Astrocyte of the spinal cord (primary cell): ENCODE measurements at regions not wholly inside any gene's neighbourhood (a gene's known extent, or its start where the extent isn't known, plus 50 kb on each side); places are given as distances from the start of the nearest gene placed in this dataset.
"Not testable (repeated sequence)": the region's sequence is repeated elsewhere in the genome, so short reads cannot be mapped to it uniquely, and the experiment has no call there.

ENCODE experiments used
- DNase-seq: peaks from one replicate; pipeline ENCODE4 v3.0.0; 2011; ENCODE audit warnings: low read depth, low spot score
- H3K4me3 ChIP-seq: 2 replicates; pipeline ENCODE4 v1.5.1; 2011; ENCODE audit warnings: low read depth, mild to moderate bottlenecking, low read length, moderate library complexity
- CTCF ChIP-seq: IDR thresholded peaks from 2 replicates; pipeline ENCODE4 v1.5.1; 2012; ENCODE audit warnings: low read depth, mild to moderate bottlenecking, low read length, inconsistent platforms
- in situ Hi-C: cut with HindIII; loops from 2 replicates; pipeline ENCODE4 v1.10.0; 2017; ENCODE audit warnings: low sequenced_read_pairs

GRCh38 chr11:49377978-49378377, 169.6 kb upstream of the FOLH1 start:
- no peak for TF ChIP-seq CTCF

GRCh38 chr11:49373866-49374265, 165.5 kb upstream of the FOLH1 start:
- DNase-seq = peak; percentile 0
- H3K4me3 ChIP-seq, in situ Hi-C loops: not testable (repeated sequence)

More at GRCh38 chr11:49377978-49378377, 169.6 kb upstream of the FOLH1 start:
- in situ Hi-C loops = no loop called here
- no peak for DNase-seq
- H3K4me3 ChIP-seq = no peak overlapping the region

- in situ Hi-C loops, DNase-seq, H3K4me3 ChIP-seq: not testable (repeated sequence)
Measured at GRCh38 chr11:49373385-49373784, 165.0 kb upstream of the FOLH1 start.

GRCh38 chr11:49372137-49372536, 163.7 kb upstream of the FOLH1 start:
- in situ Hi-C loops, H3K4me3 ChIP-seq, DNase-seq: not testable (repeated sequence)

GRCh38 chr11:49368556-49368955, 160.2 kb upstream of the FOLH1 start:
- in situ Hi-C loops, H3K4me3 ChIP-seq, DNase-seq: not testable (repeated sequence)

GRCh38 chr11:49365375-49365774, 157.0 kb upstream of the FOLH1 start:
- H3K4me3 ChIP-seq, DNase-seq, in situ Hi-C loops: not testable (repeated sequence)

GRCh38 chr11:49362994-49363393, 154.6 kb upstream of the FOLH1 start:
- in situ Hi-C loops, H3K4me3 ChIP-seq, DNase-seq: not testable (repeated sequence)

GRCh38 chr11:49354536-49354935, 146.1 kb upstream of the FOLH1 start:
- DNase-seq, in situ Hi-C loops, H3K4me3 ChIP-seq: not testable (repeated sequence)

- H3K4me3 ChIP-seq, DNase-seq, in situ Hi-C loops: not testable (repeated sequence)
Measured at GRCh38 chr11:49352868-49353267, 144.5 kb upstream of the FOLH1 start.

- DNase-seq, in situ Hi-C loops, H3K4me3 ChIP-seq: not testable (repeated sequence)
Measured at GRCh38 chr11:49346627-49347026, 138.2 kb upstream of the FOLH1 start.

- DNase-seq, in situ Hi-C loops, H3K4me3 ChIP-seq: not testable (repeated sequence)
Measured at GRCh38 chr11:49328485-49329186, 120.2 kb upstream of the FOLH1 start.

- in situ Hi-C loops, DNase-seq, H3K4me3 ChIP-seq: not testable (repeated sequence)
Measured at GRCh38 chr11:49327766-49328165, 119.4 kb upstream of the FOLH1 start.

- in situ Hi-C loops, H3K4me3 ChIP-seq, DNase-seq: not testable (repeated sequence)
Measured at GRCh38 chr11:49326651-49327050, 118.2 kb upstream of the FOLH1 start.
